ENCODE measurements at regions not wholly inside any gene's neighbourhood (a gene's known extent, or its start where the extent isn't known, plus 50 kb on each side); places are given as distances from the start of the nearest gene placed in this dataset.
"Not testable (repeated sequence)": the region's sequence is repeated elsewhere in the genome, so short reads cannot be mapped to it uniquely, and the experiment has no call there.

- DNase-seq = no peak
Observed at GRCh38 chr2:145007093-145007959, 487.4 kb upstream of the ZEB2 start.

GRCh38 chr2:145002624-145003023 lies 482.7 kb upstream of the ZEB2 start:
- DNase-seq = no peak

- DNase-seq = no peak
Observed at GRCh38 chr2:145000376-145000775, 480.5 kb upstream of the ZEB2 start.

- DNase-seq = no peak
Observed at GRCh38 chr2:144999936-145000335, 480.0 kb upstream of the ZEB2 start.

- no peak for DNase-seq
Observed at GRCh38 chr2:144999071-144999875, 479.4 kb upstream of the ZEB2 start.

- DNase-seq = no peak
Observed at GRCh38 chr2:144998435-144998834, 478.5 kb upstream of the ZEB2 start.

GRCh38 chr2:144996225-144996795 lies 476.4 kb upstream of the ZEB2 start:
- no peak for DNase-seq

- no peak for DNase-seq
Observed at GRCh38 chr2:144995482-144995881, 475.6 kb upstream of the ZEB2 start.

- no peak for DNase-seq
Observed at GRCh38 chr2:144990661-144991060, 470.7 kb upstream of the ZEB2 start.

GRCh38 chr2:144989579-144990270 lies 469.8 kb upstream of the ZEB2 start:
- no peak for DNase-seq

GRCh38 chr2:144988591-144988990 lies 468.7 kb upstream of the ZEB2 start:
- no peak for DNase-seq

- no peak for DNase-seq
Observed at GRCh38 chr2:144986691-144987090, 466.8 kb upstream of the ZEB2 start.

GRCh38 chr2:144984038-144984437 lies 464.1 kb upstream of the ZEB2 start:
- no peak for DNase-seq

GRCh38 chr2:144983107-144983506 lies 463.2 kb upstream of the ZEB2 start:
- no peak for DNase-seq

- DNase-seq = no peak
Observed at GRCh38 chr2:144982481-144982880, 462.6 kb upstream of the ZEB2 start.

- no peak for DNase-seq
Observed at GRCh38 chr2:144975881-144976280, 456.0 kb upstream of the ZEB2 start.

GRCh38 chr2:144972676-144973075 lies 452.8 kb upstream of the ZEB2 start:
- no peak for DNase-seq

GRCh38 chr2:144971786-144972335 lies 451.9 kb upstream of the ZEB2 start:
- no peak for DNase-seq

GRCh38 chr2:144970410-144970809 lies 450.5 kb upstream of the ZEB2 start:
- DNase-seq = not testable (repeated sequence)

GRCh38 chr2:144969564-144969963 lies 449.6 kb upstream of the ZEB2 start:
- DNase-seq = not testable (repeated sequence)

GRCh38 chr2:144967961-144968360 lies 448.0 kb upstream of the ZEB2 start:
- no peak for DNase-seq

- no peak for DNase-seq
Observed at GRCh38 chr2:144965172-144965571, 445.3 kb upstream of the ZEB2 start.

GRCh38 chr2:144963031-144963430 lies 443.1 kb upstream of the ZEB2 start:
- DNase-seq = no peak

Data from SHP77 treated with DMSO at 0.1 percent for 48 hours (cell line).